ENCODE measurements at regions not wholly inside any gene's neighbourhood (a gene's known extent, or its start where the extent isn't known, plus 50 kb on each side); places are given as distances from the start of the nearest gene placed in this dataset.

GRCh38 chr10:31678139-31678536 is 250.5 kb downstream of the ARHGAP12 start:
- TF ChIP-seq POLR2A (IDR thresholded peaks at IDR 0.05; ENCODE audit: low read depth, low read length), result no peak
- TF ChIP-seq MAZ (IDR thresholded peaks at IDR 0.05; ENCODE audit: borderline replicate concordance, low read depth, low read length), result no peak
- TF ChIP-seq CTCF (conservative IDR thresholded peaks at IDR 0.05; ENCODE audit: low read depth, low read length), result no peak
- TF ChIP-seq RCOR1 (IDR thresholded peaks at IDR 0.05; ENCODE audit: insufficient replicate concordance, low read length), result no peak
- TF ChIP-seq ELK1 (IDR thresholded peaks at IDR 0.05; ENCODE audit: borderline replicate concordance, low read depth, low read length), result no peak
- no peak for TF ChIP-seq RAD21 (IDR thresholded peaks at IDR 0.05; ENCODE audit: low read length)
- no peak for TF ChIP-seq CEBPB (IDR thresholded peaks at IDR 0.05; ENCODE audit: low read depth, low read length)
- TF ChIP-seq MXI1 (IDR thresholded peaks at IDR 0.05; ENCODE audit: borderline replicate concordance, low read depth, low read length), result no peak
- no peak for TF ChIP-seq RFX5 (IDR thresholded peaks at IDR 0.05; ENCODE audit: low read depth, low read length)
